Stimulated activated CD4-positive, alpha-beta T cell treated with anti-CD3 and anti-CD28 coated beads, Interleukin-15, amount 100 ng/mL, for 1 hour (primary cell): ENCODE measurements at regions not wholly inside any gene's neighbourhood (a gene's known extent, or its start where the extent isn't known, plus 50 kb on each side); places are given as distances from the start of the nearest gene placed in this dataset.
"Not testable (repeated sequence)": the region's sequence is repeated elsewhere in the genome, so short reads cannot be mapped to it uniquely, and the experiment has no call there.

Experiments used
- DNase-seq, 2 donors: peaks; one replicate each; pipeline ENCODE4 v3.0.0-alpha.2; 2020; ENCODE audit warnings: low read depth in 1 of 2, low spot score in 1 of 2

GRCh38 chr9:106487266-106487665 is 375.7 kb upstream of the ZNF462 start:
- no peak for DNase-seq

- DNase-seq, result not testable (repeated sequence)
Observed at GRCh38 chr9:106492126-106492525, 370.8 kb upstream of the ZNF462 start.

- no peak for DNase-seq
Observed at GRCh38 chr9:106500171-106500570, 362.8 kb upstream of the ZNF462 start.

GRCh38 chr9:106501210-106501609 is 361.8 kb upstream of the ZNF462 start:
- not testable (repeated sequence) for DNase-seq

GRCh38 chr9:106502930-106503329 is 360.0 kb upstream of the ZNF462 start:
- DNase-seq, result no peak

- no peak for DNase-seq
Observed at GRCh38 chr9:106503759-106504158, 359.2 kb upstream of the ZNF462 start.

- DNase-seq, result no peak
Observed at GRCh38 chr9:106526716-106527204, 336.2 kb upstream of the ZNF462 start.

- no peak for DNase-seq
Observed at GRCh38 chr9:106528158-106528557, 334.8 kb upstream of the ZNF462 start.

GRCh38 chr9:106529616-106530015 is 333.4 kb upstream of the ZNF462 start:
- no peak for DNase-seq

- DNase-seq, result no peak
Observed at GRCh38 chr9:106531491-106531890, 331.5 kb upstream of the ZNF462 start.

GRCh38 chr9:106532306-106533015 is 330.5 kb upstream of the ZNF462 start:
- DNase-seq, result no peak

- no peak for DNase-seq
Observed at GRCh38 chr9:106534800-106535199, 328.2 kb upstream of the ZNF462 start.

- no peak for DNase-seq
Observed at GRCh38 chr9:106535439-106535838, 327.5 kb upstream of the ZNF462 start.

- no peak for DNase-seq
Observed at GRCh38 chr9:106557996-106558667, 304.8 kb upstream of the ZNF462 start.

GRCh38 chr9:106560540-106560939 is 302.4 kb upstream of the ZNF462 start:
- no peak for DNase-seq

- DNase-seq, result no peak
Observed at GRCh38 chr9:106575823-106576222, 287.1 kb upstream of the ZNF462 start.

GRCh38 chr9:106576232-106576760 is 286.7 kb upstream of the ZNF462 start:
- no peak for DNase-seq

GRCh38 chr9:106577121-106577520 is 285.8 kb upstream of the ZNF462 start:
- no peak for DNase-seq

GRCh38 chr9:106580546-106580945 is 282.4 kb upstream of the ZNF462 start:
- no peak for DNase-seq

- no peak for DNase-seq
Observed at GRCh38 chr9:106581973-106582372, 281.0 kb upstream of the ZNF462 start.

GRCh38 chr9:106583751-106584150 is 279.2 kb upstream of the ZNF462 start:
- DNase-seq, result no peak

GRCh38 chr9:106587042-106587441 is 275.9 kb upstream of the ZNF462 start:
- no peak for DNase-seq
